ENCODE measurements at regions not wholly inside any gene's neighbourhood (a gene's known extent, or its start where the extent isn't known, plus 50 kb on each side); places are given as distances from the start of the nearest gene placed in this dataset.

- no peak for DNase-seq (ENCODE audit: low spot score)
These were observed 53.5 kb upstream of the VGLL3 start for GRCh38 chr3:87044409-87044808.

DNA sequence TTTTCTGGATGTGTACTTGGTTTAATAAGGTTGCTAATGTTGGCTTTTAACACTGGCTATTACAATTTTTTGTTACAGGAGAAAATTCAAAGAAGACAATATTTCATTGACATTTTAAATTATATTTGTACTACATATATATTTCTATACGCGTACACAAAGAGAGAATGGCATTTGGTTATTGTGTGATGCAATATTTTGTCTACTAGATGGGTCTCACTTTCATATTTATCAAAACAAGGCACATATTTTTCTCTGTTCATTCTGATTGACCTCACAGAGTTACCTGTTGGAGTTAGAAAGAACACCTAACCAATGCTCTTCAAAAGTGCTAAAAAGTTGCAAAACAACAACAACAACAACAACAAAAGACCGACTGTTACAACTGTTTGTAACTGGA is 50.2 kb upstream of the VGLL3 start:
- DNase-seq (ENCODE audit: low spot score) = no peak
